Neutrophil (primary cell): ENCODE measurements at regions not wholly inside any gene's neighbourhood (a gene's known extent, or its start where the extent isn't known, plus 50 kb on each side); places are given as distances from the start of the nearest gene placed in this dataset.

Source experiments
- H3K27ac ChIP-seq: fragments of 200-600 bp; sonication (generic); 2 replicates; pipeline ENCODE4 v1.5.1; 2016; ENCODE audit warnings: mild to moderate bottlenecking, moderate library complexity
- H3K27me3 ChIP-seq: fragments of 200-600 bp; sonication (generic); 2 replicates; pipeline ENCODE4 v1.6.0; 2016; ENCODE audit warnings: mild to moderate bottlenecking
- H3K36me3 ChIP-seq: fragments of 200-600 bp; sonication (generic); 2 replicates; pipeline ENCODE4 v1.5.1; 2017
- H3K4me1 ChIP-seq, 2 experiments: fragments of 200-600 bp in 1 of 2; sonication (generic) in 1 of 2; 1 replicate in 1 of 2; 2 replicates in 1 of 2; pipeline versions ENCODE4 v1.5.1 to v1.6.1; 2013 to 2016; ENCODE audit warnings: low read depth in 1 of 2, low read length in 1 of 2, mild to moderate bottlenecking in 1 of 2, moderate library complexity in 1 of 2; ENCODE audit not compliant: control insufficient read depth in 1 of 2, insufficient read depth in 1 of 2
- H3K4me3 ChIP-seq, 2 experiments: fragments of 200-600 bp in 1 of 2; sonication (generic) in 1 of 2; 1 replicate in 1 of 2; 2 replicates in 1 of 2; pipeline ENCODE4 v1.5.1; 2013 to 2016; ENCODE audit warnings: low read depth in 1 of 2, low read length in 1 of 2, mild to moderate bottlenecking in 1 of 2, moderate library complexity in 1 of 2
- H3K9me3 ChIP-seq: fragments of 200-600 bp; sonication (generic); 2 replicates; pipeline ENCODE4 v1.5.1; 2016
- TF ChIP-seq, protein P1 (sequence below): fragments of 200-600 bp; sonication (generic); IDR thresholded peaks from 2 replicates; pipeline ENCODE4 v1.5.1; 2016; ENCODE audit warnings: antibody characterized with exemption

DNA sequence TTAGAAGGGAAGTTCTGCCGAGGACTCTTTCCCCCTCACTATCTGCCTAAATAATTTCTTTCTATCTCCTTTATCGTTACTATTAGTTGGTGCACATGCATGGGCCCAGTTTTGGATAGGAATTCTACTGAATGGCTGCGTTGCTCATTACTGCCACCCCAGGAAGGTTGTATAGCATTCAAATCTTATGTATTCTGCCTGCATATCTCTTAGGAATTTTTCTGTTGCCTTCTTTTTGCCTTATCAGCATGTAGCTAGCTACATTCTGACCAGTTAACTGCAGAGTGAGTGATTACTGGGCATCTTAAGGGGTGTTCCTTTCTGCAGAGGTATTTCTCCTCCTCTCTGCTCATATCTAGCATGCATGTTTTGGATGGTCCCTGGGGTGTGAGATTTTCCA, 239.6 kb downstream of the TDRD15 start:
- no peak overlapping the region for H3K27ac ChIP-seq
- TF ChIP-seq, protein P1, sequence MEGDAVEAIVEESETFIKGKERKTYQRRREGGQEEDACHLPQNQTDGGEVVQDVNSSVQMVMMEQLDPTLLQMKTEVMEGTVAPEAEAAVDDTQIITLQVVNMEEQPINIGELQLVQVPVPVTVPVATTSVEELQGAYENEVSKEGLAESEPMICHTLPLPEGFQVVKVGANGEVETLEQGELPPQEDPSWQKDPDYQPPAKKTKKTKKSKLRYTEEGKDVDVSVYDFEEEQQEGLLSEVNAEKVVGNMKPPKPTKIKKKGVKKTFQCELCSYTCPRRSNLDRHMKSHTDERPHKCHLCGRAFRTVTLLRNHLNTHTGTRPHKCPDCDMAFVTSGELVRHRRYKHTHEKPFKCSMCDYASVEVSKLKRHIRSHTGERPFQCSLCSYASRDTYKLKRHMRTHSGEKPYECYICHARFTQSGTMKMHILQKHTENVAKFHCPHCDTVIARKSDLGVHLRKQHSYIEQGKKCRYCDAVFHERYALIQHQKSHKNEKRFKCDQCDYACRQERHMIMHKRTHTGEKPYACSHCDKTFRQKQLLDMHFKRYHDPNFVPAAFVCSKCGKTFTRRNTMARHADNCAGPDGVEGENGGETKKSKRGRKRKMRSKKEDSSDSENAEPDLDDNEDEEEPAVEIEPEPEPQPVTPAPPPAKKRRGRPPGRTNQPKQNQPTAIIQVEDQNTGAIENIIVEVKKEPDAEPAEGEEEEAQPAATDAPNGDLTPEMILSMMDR: no peak

DNA sequence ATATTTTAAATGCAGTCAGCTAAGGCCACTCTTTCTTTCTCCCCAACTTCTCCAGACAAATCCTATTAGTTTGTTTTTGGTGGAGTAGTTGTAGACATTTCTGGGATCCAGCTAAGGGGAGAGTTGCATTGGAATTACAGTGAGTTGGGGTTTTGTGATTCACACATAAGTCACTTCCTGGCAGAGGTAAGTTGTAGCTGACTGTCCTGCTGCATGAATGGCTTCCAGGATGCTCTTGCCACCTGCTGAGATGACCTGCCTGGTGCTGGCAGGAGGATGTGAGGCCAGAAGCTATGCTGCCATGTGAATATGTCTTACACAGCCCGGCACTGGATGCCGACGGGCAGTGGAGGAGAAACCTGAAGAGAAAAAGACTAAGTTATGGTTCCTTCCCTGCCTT, 243.7 kb downstream of the TDRD15 start:
- no peak overlapping the region for H3K4me3 ChIP-seq
- TF ChIP-seq, protein P1: no peak
- no peaks in the 10 kb centered on the region for H3K27me3 ChIP-seq
- no peaks in the 10 kb centered on the region for H3K9me3 ChIP-seq
- no peaks in the 10 kb centered on the region for H3K36me3 ChIP-seq
- H3K27ac ChIP-seq: no peak overlapping the region
- H3K4me1 ChIP-seq: no peaks in the 10 kb centered on the region

More for the DNA sequence above, 239.6 kb downstream of the TDRD15 start:
- no peaks in the 10 kb centered on the region for H3K27me3 ChIP-seq
- no peak overlapping the region for H3K4me3 ChIP-seq
- H3K9me3 ChIP-seq: no peaks in the 10 kb centered on the region
- no peaks in the 10 kb centered on the region for H3K36me3 ChIP-seq
- H3K4me1 ChIP-seq: no peaks in the 10 kb centered on the region

DNA sequence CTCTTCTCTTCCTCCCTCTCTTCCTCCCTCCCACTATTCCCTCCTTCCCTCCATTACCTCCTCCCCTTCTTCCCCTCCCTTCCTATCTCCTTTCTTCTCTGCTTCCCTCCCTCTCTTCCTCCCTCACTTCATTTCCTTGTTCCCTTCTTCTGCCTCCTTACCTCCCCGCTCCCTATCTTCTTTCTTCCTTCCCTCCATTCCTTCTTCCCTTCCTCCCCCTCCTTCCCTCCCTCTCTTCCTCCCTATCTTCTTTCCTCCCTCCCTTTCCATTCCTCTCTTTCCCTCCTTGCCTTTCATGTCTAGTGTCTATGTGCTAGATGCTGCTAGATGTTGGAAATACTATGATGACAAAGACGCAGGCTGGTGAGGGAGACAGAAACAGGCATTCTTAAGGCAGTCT, 246.0 kb downstream of the TDRD15 start:
- TF ChIP-seq, protein P1: no peak
- Histone ChIP-seq H3K4me1 (no peaks in the 10 kb centered on the region), H3K36me3 (no peaks in the 10 kb centered on the region), H3K9me3 (no peaks in the 10 kb centered on the region), H3K4me3 (no peak overlapping the region), H3K27ac (no peak overlapping the region), H3K27me3 (no peaks in the 10 kb centered on the region)

DNA sequence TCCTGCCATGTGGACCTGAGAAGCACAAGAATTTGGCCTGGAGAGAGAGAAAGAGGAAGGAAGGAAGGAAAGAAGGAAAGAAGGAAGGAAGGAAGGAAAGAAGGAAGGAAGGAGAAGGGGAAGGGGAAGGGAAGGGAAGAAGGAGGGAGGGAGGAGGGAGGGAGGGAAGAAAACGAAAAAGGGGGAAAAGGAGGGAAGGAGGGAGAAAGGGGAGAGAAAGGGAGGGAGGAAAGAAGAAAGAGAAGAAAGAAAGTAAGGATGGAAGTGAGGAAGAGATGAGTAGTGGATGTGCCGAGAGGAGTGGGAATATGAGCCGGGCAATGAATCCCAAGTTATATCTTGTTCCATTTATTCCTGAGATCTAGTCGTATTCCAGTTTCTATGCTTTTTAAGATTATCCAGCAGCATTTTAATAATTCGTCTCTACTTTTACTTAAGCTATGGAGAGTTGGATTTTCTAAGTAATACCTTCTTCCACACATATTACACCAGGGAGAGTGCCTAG, 247.8 kb downstream of the TDRD15 start:
- H3K4me1 ChIP-seq: no peaks in the 10 kb centered on the region
- H3K4me3 ChIP-seq: no peak overlapping the region
- no peaks in the 10 kb centered on the region for H3K36me3 ChIP-seq
- TF ChIP-seq, protein P1: no peak
- no peak overlapping the region for H3K27ac ChIP-seq
- no peaks in the 10 kb centered on the region for H3K27me3 ChIP-seq
- H3K9me3 ChIP-seq: no peaks in the 10 kb centered on the region

DNA sequence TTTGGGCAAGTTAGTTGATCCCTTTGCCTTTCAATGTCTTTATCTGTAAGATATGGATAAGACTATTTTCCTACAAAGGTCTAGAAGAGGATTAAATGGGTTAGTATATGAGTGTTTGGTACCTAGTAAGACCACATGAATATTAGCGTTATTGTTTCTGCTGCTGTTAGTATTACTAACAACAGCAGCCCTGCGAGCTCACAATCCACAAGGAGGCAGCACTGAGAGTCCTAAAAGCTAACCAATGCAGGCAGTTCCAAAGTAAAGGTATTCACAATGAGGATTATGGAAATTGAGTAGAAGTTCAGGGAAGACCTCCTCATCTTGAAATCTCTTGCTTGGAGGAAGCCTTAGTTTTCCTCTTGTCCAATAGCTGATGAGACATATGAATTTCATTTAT, 248.9 kb downstream of the TDRD15 start:
- no peaks in the 10 kb centered on the region for H3K27me3 ChIP-seq
- no peaks in the 10 kb centered on the region for H3K36me3 ChIP-seq
- no peak overlapping the region for H3K27ac ChIP-seq
- no peaks in the 10 kb centered on the region for H3K9me3 ChIP-seq
- TF ChIP-seq, protein P1: no peak
- no peak overlapping the region for H3K4me3 ChIP-seq
- no peaks in the 10 kb centered on the region for H3K4me1 ChIP-seq

DNA sequence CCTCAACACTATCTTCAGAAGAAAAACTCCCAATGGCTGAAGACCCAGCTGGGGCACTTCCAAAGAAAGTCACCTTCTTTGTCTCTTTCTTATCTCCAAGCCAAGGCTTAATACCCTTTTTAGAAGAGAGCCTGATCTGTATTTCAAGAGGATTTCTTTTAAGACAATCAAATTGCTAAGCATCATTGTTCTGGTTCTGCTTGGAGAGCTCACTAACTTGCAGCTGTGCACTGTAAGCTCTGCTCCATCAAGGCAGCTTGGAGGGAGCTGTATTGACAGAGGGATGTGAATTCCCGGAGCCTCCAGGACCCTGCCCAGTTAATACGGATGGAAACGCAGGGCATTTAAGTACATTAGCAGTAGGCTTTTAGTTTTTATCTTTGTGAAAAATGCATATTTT, 253.1 kb downstream of the TDRD15 start:
- Histone ChIP-seq H3K36me3 (no peaks in the 10 kb centered on the region), H3K4me1 (no peaks in the 10 kb centered on the region), H3K27me3 (no peaks in the 10 kb centered on the region), H3K4me3 (no peak overlapping the region), H3K27ac (no peak overlapping the region), H3K9me3 (no peaks in the 10 kb centered on the region)
- TF ChIP-seq, protein P1: no peak
